Stimulated activated CD4-positive, alpha-beta T cell treated with anti-CD3 and anti-CD28 coated beads, Interleukin-2, amount 100 ng/mL, for 24 hours (primary cell): ENCODE measurements at regions not wholly inside any gene's neighbourhood (a gene's known extent, or its start where the extent isn't known, plus 50 kb on each side); places are given as distances from the start of the nearest gene placed in this dataset.

Source experiments
- DNase-seq, 2 donors: peaks; one replicate each; pipeline ENCODE4 v3.0.0-alpha.2; 2020

- no peak for DNase-seq
Measured at GRCh38 chr6:98203170-98203806, 631.1 kb upstream of the POU3F2 start.

- DNase-seq: no peak
Measured at GRCh38 chr6:98212468-98212867, 621.9 kb upstream of the POU3F2 start.

- no peak for DNase-seq
Measured at GRCh38 chr6:98215531-98215930, 618.8 kb upstream of the POU3F2 start.

DNA sequence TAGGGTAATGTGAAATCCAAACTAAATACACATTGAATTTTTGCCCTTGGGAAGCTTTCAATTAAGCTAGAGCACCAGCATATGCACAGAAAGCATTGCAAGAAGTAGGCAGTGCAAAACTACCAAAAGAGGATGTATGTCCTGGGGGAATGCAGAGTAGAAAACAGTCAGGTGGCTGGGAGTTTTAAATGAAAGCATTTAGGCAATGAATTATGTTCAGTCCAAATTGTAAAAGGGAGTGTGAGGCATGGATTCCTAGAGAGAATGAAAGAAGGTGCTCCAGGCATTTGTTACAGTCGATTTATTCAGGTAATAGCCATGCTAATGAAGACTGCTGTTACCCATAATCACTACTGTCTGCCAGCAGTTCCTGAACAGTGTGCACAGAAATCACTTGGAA is 604.1 kb upstream of the POU3F2 start:
- no peak for DNase-seq

GRCh38 chr6:98239057-98239456 is 595.3 kb upstream of the POU3F2 start:
- no peak for DNase-seq

- no peak for DNase-seq
Measured at GRCh38 chr6:98241630-98242029, 592.7 kb upstream of the POU3F2 start.

GRCh38 chr6:98254624-98255023 is 579.8 kb upstream of the POU3F2 start:
- no peak for DNase-seq

DNA sequence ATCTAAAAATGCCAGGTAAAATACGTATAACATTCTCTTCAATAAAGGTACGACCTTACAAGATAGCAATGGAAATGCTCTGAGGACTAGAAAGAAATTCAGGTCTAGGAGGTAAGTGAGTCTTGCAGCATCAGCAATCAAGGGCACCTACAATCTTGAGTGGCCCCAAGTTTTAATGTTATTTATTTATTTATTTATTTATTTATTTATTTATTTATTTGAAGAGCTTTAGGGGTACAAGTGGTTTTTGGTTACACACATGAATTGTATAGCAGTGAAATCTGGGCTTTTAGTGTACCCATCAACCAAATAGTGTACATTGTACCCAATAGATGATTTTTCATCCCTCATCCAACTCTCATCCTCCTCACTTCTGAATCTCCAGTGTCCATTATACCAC is 574.0 kb upstream of the POU3F2 start:
- DNase-seq: no peak

DNA sequence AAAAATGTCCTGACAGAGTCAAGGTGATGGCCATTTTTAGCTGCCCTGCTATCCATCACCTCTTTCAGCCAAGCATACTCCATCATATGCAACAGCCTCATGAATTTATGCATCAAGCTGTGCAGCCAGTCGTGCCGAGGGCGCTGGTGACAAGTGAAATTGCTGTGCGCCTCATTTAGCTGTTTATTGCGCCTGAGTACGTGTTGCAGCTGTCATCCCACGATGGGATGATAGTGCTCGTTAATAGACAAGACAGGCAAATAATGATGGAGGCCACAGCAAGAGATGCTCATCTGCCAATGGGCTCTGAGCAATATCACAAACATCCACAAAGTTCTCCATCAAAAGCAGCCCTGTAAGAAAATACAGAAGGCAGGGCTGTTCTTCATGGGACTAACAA is 562.3 kb upstream of the POU3F2 start:
- no peak for DNase-seq

DNA sequence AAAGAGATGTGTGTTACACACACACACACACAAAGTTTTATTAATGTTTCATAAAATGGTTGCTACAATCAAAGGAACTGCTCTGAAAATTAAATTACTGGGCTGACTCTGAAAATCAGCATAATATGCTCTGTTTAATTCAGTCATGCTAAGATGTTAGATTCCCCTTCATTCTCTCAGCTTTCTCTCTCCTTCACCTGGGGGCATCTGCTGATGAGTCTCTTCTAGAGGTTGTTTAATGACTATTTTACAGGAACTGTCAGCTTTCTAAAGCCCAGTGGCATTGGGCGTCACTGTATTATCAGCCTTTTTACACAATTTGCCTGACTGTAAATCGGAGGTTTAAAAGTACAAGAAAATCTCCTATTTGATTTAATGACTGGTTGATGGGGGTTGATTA is 559.7 kb upstream of the POU3F2 start:
- DNase-seq: no peak

DNA sequence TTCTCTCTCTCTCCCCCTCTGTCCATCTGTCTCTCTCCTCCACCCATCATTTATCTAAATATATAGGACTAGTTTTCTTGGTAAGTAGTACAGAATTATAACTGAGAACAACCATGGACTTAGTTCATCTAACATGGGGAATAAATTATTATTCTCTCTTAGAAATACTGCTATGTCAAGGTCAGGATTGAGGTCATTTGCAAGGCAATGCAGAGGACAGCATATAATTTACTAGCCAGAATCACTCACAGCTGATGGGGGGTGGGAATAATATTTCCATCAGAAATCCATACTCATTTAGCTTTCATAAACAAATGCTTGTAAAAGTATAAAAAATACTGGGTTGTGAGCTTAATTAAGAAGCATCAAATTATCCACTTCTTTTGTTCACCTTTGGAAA is 553.9 kb upstream of the POU3F2 start:
- no peak for DNase-seq

GRCh38 chr6:98286620-98287019 is 547.8 kb upstream of the POU3F2 start:
- DNase-seq: no peak

GRCh38 chr6:98287876-98288275 is 546.5 kb upstream of the POU3F2 start:
- no peak for DNase-seq

- DNase-seq: no peak
Measured at GRCh38 chr6:98292810-98293209, 541.6 kb upstream of the POU3F2 start.

- DNase-seq: no peak
Measured at GRCh38 chr6:98295515-98296175, 538.7 kb upstream of the POU3F2 start.

GRCh38 chr6:98308564-98308963 is 525.8 kb upstream of the POU3F2 start:
- DNase-seq: no peak

DNA sequence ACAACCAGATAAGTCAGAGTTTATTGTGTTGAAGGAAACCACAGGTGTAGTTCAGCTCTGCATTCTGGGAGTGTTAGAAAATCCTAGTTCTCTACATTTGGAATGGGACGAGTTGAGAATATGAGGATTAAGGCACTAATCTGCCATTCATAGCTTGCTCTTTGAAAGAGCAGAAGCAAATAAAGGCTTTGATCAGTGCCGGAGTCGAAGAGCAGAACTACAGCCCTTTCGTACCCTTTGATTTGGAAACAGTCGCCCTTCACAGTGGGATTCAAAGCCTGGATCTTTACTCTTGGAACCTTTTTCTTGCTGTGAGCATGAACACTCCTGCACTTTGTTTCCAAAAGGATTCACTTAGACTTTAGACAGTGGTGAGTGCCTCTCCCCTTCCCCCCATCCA is 523.9 kb upstream of the POU3F2 start:
- no peak for DNase-seq

DNA sequence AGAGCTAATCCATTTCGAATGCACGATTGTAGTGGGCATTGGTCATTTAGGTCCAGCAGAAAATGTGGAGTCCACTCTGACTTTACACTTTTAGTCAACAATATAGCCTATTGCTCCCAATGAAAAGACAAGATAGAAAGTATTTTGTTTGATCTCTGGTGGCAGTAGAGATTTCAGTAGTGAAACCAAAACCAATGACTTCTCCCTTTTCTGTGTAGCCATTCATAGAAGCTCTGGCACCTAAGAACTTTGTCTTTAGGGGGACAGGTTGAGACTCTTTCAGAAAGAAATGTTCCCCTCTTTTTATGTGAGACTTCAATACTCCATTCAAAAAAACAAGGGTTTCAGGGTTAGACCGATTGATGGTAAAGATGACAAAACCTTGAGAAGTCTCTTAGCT is 510.8 kb upstream of the POU3F2 start:
- no peak for DNase-seq

GRCh38 chr6:98324446-98324845 is 509.9 kb upstream of the POU3F2 start:
- no peak for DNase-seq

GRCh38 chr6:98325366-98325765 is 509.0 kb upstream of the POU3F2 start:
- DNase-seq: no peak

DNA sequence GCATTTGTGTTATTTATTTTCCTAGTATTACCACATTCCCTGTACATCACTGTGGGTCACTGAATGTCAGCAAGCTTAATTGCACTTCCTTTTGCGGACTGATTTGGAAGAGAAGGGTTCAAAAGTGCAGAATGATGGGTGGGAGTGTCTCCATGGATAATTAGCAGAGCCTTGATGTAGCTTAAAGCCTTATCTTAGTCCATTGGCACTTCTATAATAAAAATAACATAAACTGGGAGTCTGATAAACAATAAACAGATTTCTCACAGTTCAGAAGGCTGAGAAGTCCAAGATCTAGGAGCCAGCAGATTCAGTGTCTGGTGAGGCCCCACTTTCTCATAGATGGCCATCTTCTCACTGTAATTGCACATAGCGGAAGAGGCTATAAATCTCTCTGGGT is 501.1 kb upstream of the POU3F2 start:
- no peak for DNase-seq

GRCh38 chr6:98335594-98335993 is 498.8 kb upstream of the POU3F2 start:
- DNase-seq: no peak

GRCh38 chr6:98339506-98339905 is 494.9 kb upstream of the POU3F2 start:
- DNase-seq: no peak

DNA sequence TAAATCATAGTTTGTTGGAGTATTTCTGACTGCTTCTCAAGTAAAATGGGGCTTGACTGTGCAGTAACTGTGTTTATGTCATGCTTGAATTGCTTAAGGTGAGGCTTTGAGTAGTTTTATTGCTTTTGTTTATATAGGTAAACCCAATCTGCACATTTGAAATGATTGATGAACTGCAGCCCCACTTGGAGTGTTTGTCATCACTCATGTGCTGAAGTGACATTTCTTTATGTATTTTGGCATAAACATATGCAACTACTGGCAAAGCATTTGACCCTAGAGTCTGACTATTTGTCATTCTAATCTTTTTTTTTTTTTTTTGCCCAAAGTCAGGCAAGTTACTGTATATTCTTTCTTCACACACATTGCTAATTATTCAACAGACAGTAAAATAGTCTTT is 491.4 kb upstream of the POU3F2 start:
- no peak for DNase-seq

GRCh38 chr6:98343797-98344196 is 490.6 kb upstream of the POU3F2 start:
- DNase-seq: no peak
